Keratinocyte (primary cell): ENCODE measurements at regions not wholly inside any gene's neighbourhood (a gene's known extent, or its start where the extent isn't known, plus 50 kb on each side); places are given as distances from the start of the nearest gene placed in this dataset.

Source experiments
- DNase-seq: peaks from one replicate; pipeline ENCODE4 v3.0.0-alpha.2; 2011; ENCODE audit warnings: low read depth, missing footprints, low spot score
- FAIRE-seq: peaks from 2 replicates; lab custom pipeline; 2011; peaks lifted over from hg19 to GRCh38; lab: Jason Lieb, UNC
- H2AFZ ChIP-seq: 2 replicates; pipeline ENCODE4 v1.6.0; 2012; ENCODE audit warnings: low read length, control low read depth, inconsistent platforms; ENCODE audit not compliant: control insufficient read depth
- H3K27ac ChIP-seq: 2 replicates; pipeline ENCODE4 v1.5.1; 2011; ENCODE audit warnings: low read length; ENCODE audit not compliant: control insufficient read depth, insufficient read depth
- H3K27me3 ChIP-seq: 3 replicates; pipeline ENCODE4 v1.6.0; 2011; ENCODE audit warnings: low read length; ENCODE audit not compliant: control insufficient read depth, insufficient read depth; ENCODE audit errors: extremely low read depth
- H3K36me3 ChIP-seq, 2 experiments: 2 replicates in 1 of 2; 3 replicates in 1 of 2; pipeline ENCODE4 v1.5.1; 2011; ENCODE audit warnings: low read length in 2 of 2, mild to moderate bottlenecking in 1 of 2; ENCODE audit not compliant: control insufficient read depth in 2 of 2, insufficient read depth in 2 of 2; ENCODE audit errors: extremely low read depth in 1 of 2
- H3K4me1 ChIP-seq: 3 replicates; pipeline ENCODE4 v1.5.1; 2011; ENCODE audit warnings: low read length; ENCODE audit not compliant: control insufficient read depth, insufficient read depth; ENCODE audit errors: extremely low read depth
- H3K4me2 ChIP-seq: 3 replicates; pipeline ENCODE4 v1.6.0; 2011; ENCODE audit warnings: low read depth, low read length; ENCODE audit not compliant: control insufficient read depth, insufficient read depth; ENCODE audit errors: extremely low read depth
- H3K4me3 ChIP-seq, 3 experiments: fragments of 200-600 bp in 1 of 3; sonication (generic) in 1 of 3; 2 replicates in 2 of 3; 3 replicates in 1 of 3; pipeline ENCODE4 v1.5.1; 2011 to 2016; ENCODE audit warnings: low read length in 3 of 3, mild to moderate bottlenecking in 3 of 3, control low read depth in 2 of 3, inconsistent platforms in 1 of 3, low read depth in 1 of 3, mixed read lengths in 1 of 3, mixed run types in 1 of 3, moderate library complexity in 1 of 3; ENCODE audit not compliant: control insufficient read depth in 2 of 3, insufficient read depth in 2 of 3; ENCODE audit errors: extremely low read depth in 1 of 3
- H3K79me2 ChIP-seq: 2 replicates; pipeline ENCODE4 v1.6.0; 2012; ENCODE audit warnings: low read length; ENCODE audit not compliant: control insufficient read depth, insufficient read depth
- H3K9ac ChIP-seq: 3 replicates; pipeline ENCODE4 v1.6.0; 2011; ENCODE audit warnings: low read length; ENCODE audit not compliant: control insufficient read depth, insufficient read depth; ENCODE audit errors: extremely low read depth
- H3K9me1 ChIP-seq: 3 replicates; pipeline ENCODE4 v1.6.0; 2011; ENCODE audit warnings: low read length; ENCODE audit not compliant: control insufficient read depth, insufficient read depth; ENCODE audit errors: extremely low read depth
- H3K9me3 ChIP-seq: 2 replicates; pipeline ENCODE4 v1.5.1; 2012; ENCODE audit warnings: low read depth, low read length; ENCODE audit not compliant: control insufficient read depth
- H4K20me1 ChIP-seq: 3 replicates; pipeline ENCODE4 v1.6.0; 2011; ENCODE audit warnings: low read length; ENCODE audit not compliant: control insufficient read depth, insufficient read depth; ENCODE audit errors: extremely low read depth
- CTCF ChIP-seq, 3 experiments: IDR thresholded peaks in 1 of 3; conservative IDR thresholded peaks in 1 of 3; optimal IDR thresholded peaks in 1 of 3; 2 replicates in 2 of 3; 3 replicates in 1 of 3; pipeline versions ENCODE3 to v1.5.1; 2011; ENCODE audit warnings: low read length in 3 of 3, mild to moderate bottlenecking in 3 of 3, moderate library complexity in 2 of 3, control low read depth in 1 of 3, inconsistent platforms in 1 of 3; ENCODE audit not compliant: insufficient read depth in 2 of 3; ENCODE audit errors: extremely low read depth in 1 of 3
- EZH2 ChIP-seq: IDR thresholded peaks from one replicate; pipeline ENCODE4 v1.6.1; 2012; ENCODE audit warnings: inconsistent platforms, mild to moderate bottlenecking, low read length, moderate library complexity
- dilution Hi-C: fragments of 300-500 bp; cut with MboI; formaldehyde crosslinking; loops from one replicate; pipeline ENCODE4 v1.7.0; 2020; ENCODE audit warnings: low sequenced_read_pairs; ENCODE audit not compliant: extremely low pct_ligation_motif_present

- FAIRE-seq: no peak
- Histone ChIP-seq H3K4me2 (no peak overlapping the region), H2AFZ (no peak overlapping the region), H4K20me1 (no peaks in the 10 kb centered on the region), H3K4me3 (no peak overlapping the region), H3K27ac (no peak overlapping the region), H3K9me3 (peaks cover 2% of the 10 kb centered on the region), H3K9ac (no peak overlapping the region), H3K79me2 (no peaks in the 10 kb centered on the region), H3K4me1 (no peaks in the 10 kb centered on the region), H3K9me1 (no peaks in the 10 kb centered on the region), H3K27me3 (no peaks in the 10 kb centered on the region), H3K36me3 (no peaks in the 10 kb centered on the region)
- TF ChIP-seq CTCF (optimal IDR thresholded peaks at IDR 0.05 in 1 of 3, IDR thresholded peaks at IDR 0.05 in 1 of 3, conservative IDR thresholded peaks at IDR 0.05 in 1 of 3; ENCODE audit: extremely low read depth in 1 of 3, insufficient read depth in 2 of 3, low read length in 3 of 3): no peak
- no peak for TF ChIP-seq EZH2
- dilution Hi-C loops: no loop called here
- no peak for DNase-seq
Measured at GRCh38 chr22:48004936-48005335, 1242.5 kb downstream of the TBC1D22A start.

- H3K9me3 ChIP-seq: peaks cover 2% of the 10 kb centered on the region
- H3K4me1 ChIP-seq: no peaks in the 10 kb centered on the region
- H3K79me2 ChIP-seq: no peaks in the 10 kb centered on the region
- no peaks in the 10 kb centered on the region for H3K27me3 ChIP-seq
- H3K4me3 ChIP-seq: no peak overlapping the region
- no peak overlapping the region for H3K9ac ChIP-seq
- no peaks in the 10 kb centered on the region for H3K36me3 ChIP-seq
- no peaks in the 10 kb centered on the region for H4K20me1 ChIP-seq
- no peak overlapping the region for H2AFZ ChIP-seq
- H3K9me1 ChIP-seq: no peaks in the 10 kb centered on the region
- TF ChIP-seq CTCF (optimal IDR thresholded peaks at IDR 0.05 in 1 of 3, IDR thresholded peaks at IDR 0.05 in 1 of 3, conservative IDR thresholded peaks at IDR 0.05 in 1 of 3; ENCODE audit: extremely low read depth in 1 of 3, insufficient read depth in 2 of 3, low read length in 3 of 3): no peak
- TF ChIP-seq EZH2: no peak
- FAIRE-seq (no peak), DNase-seq (no peak)
- H3K4me2 ChIP-seq: no peak overlapping the region
- H3K27ac ChIP-seq: no peak overlapping the region
- dilution Hi-C loops: no loop called here
Measured at GRCh38 chr22:48004038-48004437, 1241.6 kb downstream of the TBC1D22A start.
